Breast epithelium (tissue), 4 donors: ENCODE measurements at regions not wholly inside any gene's neighbourhood (a gene's known extent, or its start where the extent isn't known, plus 50 kb on each side); places are given as distances from the start of the nearest gene placed in this dataset.

Experiments
- DNase-seq, 2 donors: peaks; one replicate each; pipeline ENCODE4 v3.0.0-alpha.2; 2019; ENCODE audit warnings: low spot score in 2 of 2
- H3K27ac ChIP-seq, 2 donors: fragments of 200-600 bp; sonication (generic) in 1 of 2; one replicate each; pipeline ENCODE4 v1.5.1; 2016 to 2019; ENCODE audit warnings: mild to moderate bottlenecking in 1 of 2
- H3K27me3 ChIP-seq, 2 donors: fragments of 200-600 bp; sonication (generic) in 1 of 2; one replicate each; pipeline versions ENCODE4 v1.5.1 to v1.6.0; 2017 to 2019; ENCODE audit warnings: control low read depth in 1 of 2, mild to moderate bottlenecking in 1 of 2
- H3K36me3 ChIP-seq: fragments of 200-600 bp; one replicate; pipeline ENCODE4 v1.5.1; 2019
- H3K4me1 ChIP-seq, 2 donors: fragments of 200-600 bp; sonication (generic); one replicate each; pipeline ENCODE4 v1.5.1; 2016 to 2019; ENCODE audit warnings: control low read depth in 1 of 2
- H3K4me3 ChIP-seq, 3 donors: fragments of 200-600 bp; sonication (generic); 1 replicate in 2 of 3; 2 replicates in 1 of 3; pipeline ENCODE4 v1.5.1; 2016 to 2019; ENCODE audit warnings: mild to moderate bottlenecking in 3 of 3, moderate library complexity in 2 of 3
- H3K9me3 ChIP-seq, 2 donors: fragments of 200-600 bp; sonication (generic) in 1 of 2; one replicate each; pipeline ENCODE4 v1.5.1; 2016 to 2019; ENCODE audit warnings: control low read depth in 1 of 2
- POLR2A ChIP-seq: fragments of 450-650 bp; IDR thresholded peaks from one replicate; pipeline ENCODE4 v1.6.1; 2016; ENCODE audit warnings: antibody characterized with exemption, mild to moderate bottlenecking, moderate library complexity
- POLR2AphosphoS5 ChIP-seq, 3 donors: sonication (generic); formaldehyde crosslinking; IDR thresholded peaks; one replicate each; pipeline ENCODE4 v1.6.1; 2017; ENCODE audit warnings: antibody characterized with exemption in 3 of 3
- intact Hi-C: fragments of 100-400 bp; cut with DNase I; formaldehyde crosslinking; loops from one replicate; pipeline ENCODE4 v1.15.1; 2023; ENCODE audit warnings: low total_unique reads
- TF ChIP-seq, protein P1 (sequence below), 3 donors: fragments of 450-650 bp; IDR thresholded peaks; one replicate each; pipeline ENCODE4 v1.5.1; 2016 to 2017; ENCODE audit warnings: antibody characterized with exemption in 3 of 3, mild to moderate bottlenecking in 3 of 3, moderate library complexity in 3 of 3

DNA sequence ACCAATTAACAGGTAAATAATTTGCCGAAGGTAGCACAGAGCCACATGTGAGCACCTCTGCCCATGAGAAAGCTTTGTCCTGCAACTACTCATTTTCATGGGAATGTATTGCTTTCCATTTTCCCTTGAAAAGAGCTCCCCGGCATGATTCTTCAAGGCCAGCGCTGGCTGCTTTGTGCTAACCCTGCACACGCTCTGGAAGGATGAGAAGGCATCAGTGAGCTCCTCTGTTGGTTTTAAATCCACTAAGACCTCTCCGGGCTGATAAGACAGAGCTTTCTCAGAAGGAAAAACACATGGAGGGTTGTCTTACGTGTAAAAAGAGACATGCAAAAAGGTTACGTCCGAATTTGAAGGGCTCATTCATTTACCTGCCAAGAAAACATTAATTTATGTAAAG, 553.9 kb upstream of the MKI67 start:
- no peak overlapping the region for H3K4me3 ChIP-seq
- DNase-seq: no peak
- H3K27me3 ChIP-seq: no peaks in the 10 kb centered on the region
- H3K27ac ChIP-seq: no peak overlapping the region
- TF ChIP-seq, protein P1, sequence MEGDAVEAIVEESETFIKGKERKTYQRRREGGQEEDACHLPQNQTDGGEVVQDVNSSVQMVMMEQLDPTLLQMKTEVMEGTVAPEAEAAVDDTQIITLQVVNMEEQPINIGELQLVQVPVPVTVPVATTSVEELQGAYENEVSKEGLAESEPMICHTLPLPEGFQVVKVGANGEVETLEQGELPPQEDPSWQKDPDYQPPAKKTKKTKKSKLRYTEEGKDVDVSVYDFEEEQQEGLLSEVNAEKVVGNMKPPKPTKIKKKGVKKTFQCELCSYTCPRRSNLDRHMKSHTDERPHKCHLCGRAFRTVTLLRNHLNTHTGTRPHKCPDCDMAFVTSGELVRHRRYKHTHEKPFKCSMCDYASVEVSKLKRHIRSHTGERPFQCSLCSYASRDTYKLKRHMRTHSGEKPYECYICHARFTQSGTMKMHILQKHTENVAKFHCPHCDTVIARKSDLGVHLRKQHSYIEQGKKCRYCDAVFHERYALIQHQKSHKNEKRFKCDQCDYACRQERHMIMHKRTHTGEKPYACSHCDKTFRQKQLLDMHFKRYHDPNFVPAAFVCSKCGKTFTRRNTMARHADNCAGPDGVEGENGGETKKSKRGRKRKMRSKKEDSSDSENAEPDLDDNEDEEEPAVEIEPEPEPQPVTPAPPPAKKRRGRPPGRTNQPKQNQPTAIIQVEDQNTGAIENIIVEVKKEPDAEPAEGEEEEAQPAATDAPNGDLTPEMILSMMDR (IDR thresholded peaks at IDR 0.05): no peak
- TF ChIP-seq POLR2A (no peak), POLR2AphosphoS5 (IDR thresholded peaks at IDR 0.05) (no peak)
- H3K4me1 ChIP-seq: no peaks in the 10 kb centered on the region
- no peaks in the 10 kb centered on the region for H3K9me3 ChIP-seq
- H3K36me3 ChIP-seq: no peaks in the 10 kb centered on the region
- intact Hi-C loops: no loop called here

DNA sequence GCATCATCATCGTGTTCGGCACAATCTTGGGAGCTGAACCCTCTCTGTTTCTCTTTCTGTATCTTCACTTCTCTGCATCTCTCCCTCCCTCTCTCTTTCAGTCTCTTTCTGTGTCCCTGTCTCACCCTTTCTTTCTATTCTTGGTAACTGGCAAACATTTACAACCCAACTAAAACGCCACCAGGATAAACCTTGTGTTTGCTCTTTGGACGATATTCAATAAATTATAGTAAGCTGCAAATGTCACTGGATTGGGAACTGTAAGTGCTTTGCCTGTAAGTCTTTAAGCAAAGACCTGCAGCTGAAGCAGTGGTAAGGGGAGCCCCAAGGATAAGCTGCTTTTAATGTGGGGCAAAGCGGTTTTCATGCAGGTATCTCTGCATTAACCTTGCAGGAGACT, 558.0 kb upstream of the MKI67 start:
- no peak for DNase-seq
- Histone ChIP-seq H3K27me3 (no peaks in the 10 kb centered on the region), H3K4me1 (no peaks in the 10 kb centered on the region), H3K9me3 (no peaks in the 10 kb centered on the region), H3K4me3 (no peak overlapping the region), H3K36me3 (no peaks in the 10 kb centered on the region), H3K27ac (no peak overlapping the region)
- TF ChIP-seq POLR2A (no peak), POLR2AphosphoS5 (IDR thresholded peaks at IDR 0.05) (no peak)
- TF ChIP-seq, protein P1 (IDR thresholded peaks at IDR 0.05): no peak
- intact Hi-C loops: no loop called here

DNA sequence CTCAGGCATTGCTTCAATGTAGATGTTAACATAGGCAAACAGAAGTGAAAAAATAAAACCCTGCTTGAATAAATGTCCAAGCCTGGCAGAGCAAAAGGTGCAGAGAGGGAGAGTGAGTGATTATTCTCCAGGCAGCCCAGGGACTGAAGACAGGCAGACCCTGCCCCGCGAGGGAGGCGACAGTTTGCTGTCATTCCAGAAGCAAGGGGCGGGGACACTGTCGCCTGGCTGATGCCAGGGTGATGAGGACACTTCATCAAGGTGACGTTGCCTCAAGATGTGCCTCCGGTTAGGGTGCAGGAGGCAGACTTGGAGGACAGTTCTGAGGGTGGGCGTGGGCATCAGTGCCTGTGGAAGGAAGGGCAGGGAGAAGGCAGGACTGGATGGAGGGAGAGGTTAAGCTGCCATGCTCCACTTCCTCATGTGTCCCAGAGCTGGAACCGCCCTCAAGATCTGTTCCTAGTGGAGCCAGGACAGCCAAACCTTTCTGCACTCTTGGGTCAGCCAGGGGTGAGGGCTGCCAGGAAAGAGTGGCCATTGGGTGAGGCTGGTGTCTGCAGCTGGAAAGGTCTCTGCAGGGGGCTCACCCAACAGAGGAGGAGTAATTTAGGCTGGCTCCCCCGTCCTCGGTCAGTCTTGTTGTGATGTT, 560.5 kb upstream of the MKI67 start:
- Histone ChIP-seq H3K4me3 (no peak overlapping the region), H3K27me3 (no peaks in the 10 kb centered on the region), H3K4me1 (no peaks in the 10 kb centered on the region), H3K27ac (no peak overlapping the region), H3K9me3 (no peaks in the 10 kb centered on the region), H3K36me3 (no peaks in the 10 kb centered on the region)
- TF ChIP-seq POLR2A: no peak
- no peak for TF ChIP-seq POLR2AphosphoS5 (IDR thresholded peaks at IDR 0.05)
- TF ChIP-seq, protein P1 (IDR thresholded peaks at IDR 0.05): no peak
- intact Hi-C loops: no loop called here
- DNase-seq: no peak

DNA sequence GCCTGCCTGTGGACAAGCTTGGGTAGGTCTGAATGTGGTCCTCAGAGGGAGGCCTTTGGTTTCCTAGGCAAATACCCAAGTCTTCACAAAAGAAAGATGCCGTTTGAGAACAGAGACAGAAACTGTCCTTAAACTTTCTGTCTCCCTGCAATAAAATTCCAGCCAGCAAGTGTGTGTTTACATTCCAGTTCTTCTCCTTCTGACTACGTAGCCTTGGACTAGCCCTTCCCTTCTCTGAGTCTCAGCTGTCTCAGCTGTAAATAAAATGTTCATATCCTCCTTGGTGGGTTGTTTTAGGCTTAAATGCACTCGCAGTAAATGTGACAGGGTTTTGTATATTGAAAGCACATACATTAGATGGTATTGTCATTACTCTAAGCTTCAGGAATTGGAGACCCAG, 561.2 kb upstream of the MKI67 start:
- intact Hi-C loops: no loop called here

DNA sequence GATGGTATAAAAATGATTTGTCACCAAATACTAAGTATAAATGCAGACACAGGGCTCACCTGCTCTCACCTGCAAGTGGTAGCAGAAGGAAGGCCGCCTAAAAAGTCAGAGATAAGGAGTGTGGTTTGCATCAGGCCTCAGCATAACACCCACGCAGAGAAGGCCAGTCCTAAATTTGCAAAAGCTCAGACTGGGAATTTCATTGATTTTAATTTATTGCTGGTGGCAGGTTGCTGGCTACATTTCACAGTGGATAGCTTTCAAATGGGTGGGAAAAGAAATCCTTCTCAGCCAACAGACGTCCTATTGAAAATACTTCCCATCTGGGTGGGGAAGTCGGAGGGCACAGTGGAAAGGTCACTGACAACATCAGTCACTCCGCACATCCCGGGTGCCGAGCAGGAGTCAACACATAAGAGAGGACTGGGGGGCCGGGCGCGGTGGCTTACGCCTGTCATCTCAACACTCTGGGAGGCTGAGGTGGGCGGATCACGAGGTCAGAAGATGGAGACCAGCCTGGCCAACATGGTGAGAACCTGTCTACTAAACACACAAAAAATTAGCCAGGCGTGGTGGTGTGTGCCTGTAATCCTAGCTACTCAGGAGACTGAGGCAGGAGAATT, 561.8 kb upstream of the MKI67 start:
- intact Hi-C loops: no loop called here
- TF ChIP-seq POLR2A (no peak), POLR2AphosphoS5 (IDR thresholded peaks at IDR 0.05) (no peak)
- TF ChIP-seq, protein P1 (IDR thresholded peaks at IDR 0.05): no peak
- Histone ChIP-seq H3K9me3 (no peaks in the 10 kb centered on the region), H3K27ac (no peak overlapping the region), H3K27me3 (no peaks in the 10 kb centered on the region), H3K4me3 (no peak overlapping the region), H3K4me1 (no peaks in the 10 kb centered on the region), H3K36me3 (no peaks in the 10 kb centered on the region)
- no peak for DNase-seq

More for the DNA sequence above, 561.2 kb upstream of the MKI67 start:
- no peaks in the 10 kb centered on the region for H3K27me3 ChIP-seq
- H3K4me1 ChIP-seq: no peaks in the 10 kb centered on the region
- H3K4me3 ChIP-seq: no peak overlapping the region
- DNase-seq: no peak
- TF ChIP-seq POLR2AphosphoS5 (IDR thresholded peaks at IDR 0.05) (no peak), POLR2A (no peak)
- TF ChIP-seq, protein P1 (IDR thresholded peaks at IDR 0.05): no peak
- H3K27ac ChIP-seq: no peak overlapping the region
- no peaks in the 10 kb centered on the region for H3K9me3 ChIP-seq
- H3K36me3 ChIP-seq: no peaks in the 10 kb centered on the region
